IgD-negative memory B cell (primary cell): ENCODE measurements at regions not wholly inside any gene's neighbourhood (a gene's known extent, or its start where the extent isn't known, plus 50 kb on each side); places are given as distances from the start of the nearest gene placed in this dataset.

ENCODE experiments used
- H3K27ac Mint-ChIP-seq, 3 donors: one replicate each; pipeline ENCODE4 v1.8.0; 2020 to 2022; ENCODE audit warnings: mild to moderate bottlenecking in 3 of 3, mixed read lengths in 3 of 3, moderate library complexity in 1 of 3
- H3K27me3 Mint-ChIP-seq: one replicate; pipeline ENCODE4 v1.8.0; 2021; ENCODE audit warnings: mixed read lengths
- H3K36me3 Mint-ChIP-seq: one replicate; pipeline ENCODE4 v1.8.0; 2020; ENCODE audit warnings: mild to moderate bottlenecking, mixed read lengths
- H3K4me1 Mint-ChIP-seq, 3 donors: one replicate each; pipeline ENCODE4 v1.8.0; 2020 to 2022; ENCODE audit warnings: mixed read lengths in 3 of 3, mild to moderate bottlenecking in 1 of 3
- H3K4me3 Mint-ChIP-seq, 4 donors: one replicate each; pipeline ENCODE4 v1.8.0; 2020 to 2022; ENCODE audit warnings: mild to moderate bottlenecking in 4 of 4, mixed read lengths in 4 of 4, moderate library complexity in 3 of 4
- H3K9me3 Mint-ChIP-seq, 3 donors: one replicate each; pipeline ENCODE4 v1.8.0; 2020 to 2021; ENCODE audit warnings: mixed read lengths in 3 of 3, mild to moderate bottlenecking in 1 of 3

- H3K36me3 Mint-ChIP-seq = no peaks in the 10 kb centered on the region
- H3K4me1 Mint-ChIP-seq = peaks cover 4 to 10% (median 4%) of the 10 kb centered on the region in 3 donors
- no peak overlapping the region for H3K27ac Mint-ChIP-seq
- no peaks in the 10 kb centered on the region for H3K27me3 Mint-ChIP-seq
- H3K4me3 Mint-ChIP-seq = no peak overlapping the region
- H3K9me3 Mint-ChIP-seq = no peaks in the 10 kb centered on the region
Measured at GRCh38 chr20:39849664-39850063, 839.4 kb downstream of the MAFB start.

GRCh38 chr20:39849171-39849570 lies 839.9 kb downstream of the MAFB start:
- H3K4me3 Mint-ChIP-seq = no peak overlapping the region
- no peaks in the 10 kb centered on the region for H3K9me3 Mint-ChIP-seq
- H3K27me3 Mint-ChIP-seq = no peaks in the 10 kb centered on the region
- no peak overlapping the region for H3K27ac Mint-ChIP-seq
- no peaks in the 10 kb centered on the region for H3K36me3 Mint-ChIP-seq
- peaks cover 4 to 10% (median 4%) of the 10 kb centered on the region in 3 donors for H3K4me1 Mint-ChIP-seq

- Mint-ChIP-seq H3K36me3 (no peaks in the 10 kb centered on the region), H3K27ac (no peak overlapping the region), H3K9me3 (no peaks in the 10 kb centered on the region), H3K27me3 (no peaks in the 10 kb centered on the region), H3K4me1 (no peaks in the 10 kb centered on the region), H3K4me3 (no peak overlapping the region)
Measured at GRCh38 chr20:39839399-39840119, 849.5 kb downstream of the MAFB start.

GRCh38 chr20:39837561-39837960 lies 851.5 kb downstream of the MAFB start:
- no peaks in the 10 kb centered on the region for H3K4me1 Mint-ChIP-seq
- peaks cover 3% of the 10 kb centered on the region for H3K36me3 Mint-ChIP-seq
- H3K9me3 Mint-ChIP-seq = no peaks in the 10 kb centered on the region
- H3K27ac Mint-ChIP-seq = no peak overlapping the region
- no peak overlapping the region for H3K4me3 Mint-ChIP-seq
- no peaks in the 10 kb centered on the region for H3K27me3 Mint-ChIP-seq

GRCh38 chr20:39835130-39835842 lies 853.8 kb downstream of the MAFB start:
- peaks cover 0 to 6% (median 3%) of the 10 kb centered on the region in 3 donors for H3K4me1 Mint-ChIP-seq
- no peak overlapping the region for H3K27ac Mint-ChIP-seq
- no peaks in the 10 kb centered on the region for H3K9me3 Mint-ChIP-seq
- H3K27me3 Mint-ChIP-seq = no peaks in the 10 kb centered on the region
- H3K36me3 Mint-ChIP-seq = peaks cover 3% of the 10 kb centered on the region
- no peak overlapping the region for H3K4me3 Mint-ChIP-seq

GRCh38 chr20:39830903-39831302 lies 858.1 kb downstream of the MAFB start:
- Mint-ChIP-seq H3K27me3 (no peaks in the 10 kb centered on the region), H3K4me3 (no peak overlapping the region), H3K27ac (no peak overlapping the region), H3K36me3 (peaks cover 3% of the 10 kb centered on the region), H3K9me3 (no peaks in the 10 kb centered on the region), H3K4me1 (peaks cover 28 to 39% (median 31%) of the 10 kb centered on the region in 3 donors)

- peaks cover 3% of the 10 kb centered on the region for H3K36me3 Mint-ChIP-seq
- H3K4me1 Mint-ChIP-seq = peaks cover 35 to 52% (median 36%) of the 10 kb centered on the region in 3 donors
- peak overlapping the region in 3 of 4 donors; percentile 62 to 67 (median 63) for H3K4me3 Mint-ChIP-seq
- H3K27ac Mint-ChIP-seq = peak overlapping the region in 2 of 3 donors; percentile 33 to 84
- H3K27me3 Mint-ChIP-seq = no peaks in the 10 kb centered on the region
- H3K9me3 Mint-ChIP-seq = no peaks in the 10 kb centered on the region
Measured at GRCh38 chr20:39829661-39830060, 859.4 kb downstream of the MAFB start.

GRCh38 chr20:39829256-39829655 lies 859.8 kb downstream of the MAFB start:
- H3K4me3 Mint-ChIP-seq = peak overlapping the region in 2 of 4 donors; percentile 63 to 67
- no peaks in the 10 kb centered on the region for H3K27me3 Mint-ChIP-seq
- H3K36me3 Mint-ChIP-seq = peaks cover 3% of the 10 kb centered on the region
- no peaks in the 10 kb centered on the region for H3K9me3 Mint-ChIP-seq
- peak overlapping the region in 2 of 3 donors; percentile 33 to 84 for H3K27ac Mint-ChIP-seq
- H3K4me1 Mint-ChIP-seq = peaks cover 35 to 55% (median 38%) of the 10 kb centered on the region in 3 donors

- Mint-ChIP-seq H3K27ac (peak overlapping the region in 2 of 3 donors; percentile 13 to 18), H3K36me3 (peaks cover 3% of the 10 kb centered on the region), H3K4me1 (peaks cover 37 to 55% (median 38%) of the 10 kb centered on the region in 3 donors)
Measured at GRCh38 chr20:39825950-39826349, 863.1 kb downstream of the MAFB start.

GRCh38 chr20:39825524-39825923 lies 863.4 kb downstream of the DHX35 start:
- no peaks in the 10 kb centered on the region for H3K27me3 Mint-ChIP-seq
- peaks cover 3% of the 10 kb centered on the region for H3K36me3 Mint-ChIP-seq
- H3K4me3 Mint-ChIP-seq = peak overlapping the region in 1 of 4 donors; percentile 42
- no peaks in the 10 kb centered on the region for H3K9me3 Mint-ChIP-seq
- H3K4me1 Mint-ChIP-seq = peaks cover 35 to 50% (median 38%) of the 10 kb centered on the region in 3 donors
- peak overlapping the region in 2 of 3 donors; percentile 13 to 18 for H3K27ac Mint-ChIP-seq

More at GRCh38 chr20:39825950-39826349, 863.1 kb downstream of the MAFB start:
- peak overlapping the region in 1 of 4 donors; percentile 42 for H3K4me3 Mint-ChIP-seq
- no peaks in the 10 kb centered on the region for H3K9me3 Mint-ChIP-seq
- H3K27me3 Mint-ChIP-seq = no peaks in the 10 kb centered on the region

- peaks cover 3% of the 10 kb centered on the region for H3K36me3 Mint-ChIP-seq
- H3K9me3 Mint-ChIP-seq = no peaks in the 10 kb centered on the region
- H3K4me1 Mint-ChIP-seq = peaks cover 22 to 29% (median 23%) of the 10 kb centered on the region in 3 donors
- no peak overlapping the region for H3K4me3 Mint-ChIP-seq
- H3K27me3 Mint-ChIP-seq = no peaks in the 10 kb centered on the region
- H3K27ac Mint-ChIP-seq = no peak overlapping the region
Measured at GRCh38 chr20:39823224-39823623, 861.1 kb downstream of the DHX35 start.

- H3K4me1 Mint-ChIP-seq = peaks cover 18 to 26% (median 19%) of the 10 kb centered on the region in 3 donors
- H3K9me3 Mint-ChIP-seq = no peaks in the 10 kb centered on the region
- H3K36me3 Mint-ChIP-seq = peaks cover 3% of the 10 kb centered on the region
- no peak overlapping the region for H3K27ac Mint-ChIP-seq
- H3K27me3 Mint-ChIP-seq = peaks cover under 1% of the 10 kb centered on the region
- H3K4me3 Mint-ChIP-seq = no peak overlapping the region
Measured at GRCh38 chr20:39822667-39823066, 860.5 kb downstream of the DHX35 start.

- Mint-ChIP-seq H3K4me1 (peaks cover 0 to 2% (median 0%) of the 10 kb centered on the region in 3 donors), H3K9me3 (no peaks in the 10 kb centered on the region), H3K27me3 (peaks cover 3% of the 10 kb centered on the region), H3K4me3 (no peak overlapping the region), H3K27ac (no peak overlapping the region), H3K36me3 (peaks cover 2% of the 10 kb centered on the region)
Measured at GRCh38 chr20:39813190-39813829, 851.2 kb downstream of the DHX35 start.

- no peaks in the 10 kb centered on the region for H3K9me3 Mint-ChIP-seq
- peaks cover 0 to 2% (median 0%) of the 10 kb centered on the region in 3 donors for H3K4me1 Mint-ChIP-seq
- H3K36me3 Mint-ChIP-seq = no peaks in the 10 kb centered on the region
- no peak overlapping the region for H3K4me3 Mint-ChIP-seq
- no peaks in the 10 kb centered on the region for H3K27me3 Mint-ChIP-seq
- peak overlapping the region in 1 of 3 donors; percentile 15 for H3K27ac Mint-ChIP-seq
Measured at GRCh38 chr20:39812116-39812515, 850.0 kb downstream of the DHX35 start.

GRCh38 chr20:39810309-39810708 lies 848.2 kb downstream of the DHX35 start:
- Mint-ChIP-seq H3K36me3 (no peaks in the 10 kb centered on the region), H3K4me1 (peaks cover 0 to 2% (median 0%) of the 10 kb centered on the region in 3 donors), H3K27me3 (no peaks in the 10 kb centered on the region), H3K27ac (no peak overlapping the region), H3K4me3 (no peak overlapping the region), H3K9me3 (no peaks in the 10 kb centered on the region)
